ENCODE measurements at regions not wholly inside any gene's neighbourhood (a gene's known extent, or its start where the extent isn't known, plus 50 kb on each side); places are given as distances from the start of the nearest gene placed in this dataset.

DNA sequence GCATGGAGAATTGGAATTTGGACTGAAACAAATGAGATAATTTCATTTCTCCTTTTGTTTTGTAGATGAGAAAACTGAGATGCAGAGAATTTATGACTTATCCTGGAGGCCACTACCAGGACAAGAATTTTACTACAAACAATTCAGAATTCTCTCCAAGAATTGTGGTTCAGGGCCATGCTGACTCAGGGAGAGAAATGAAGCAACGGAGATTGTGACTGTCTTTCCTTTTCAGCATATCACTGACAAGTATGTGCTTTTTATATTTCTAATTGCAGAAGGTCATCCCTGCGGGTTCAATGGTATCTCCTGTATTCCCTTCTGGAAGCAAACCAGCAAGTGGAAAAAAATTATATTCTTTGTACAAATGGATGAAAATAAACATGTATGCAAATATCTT lies 170.8 kb upstream of the MITF start:
- Histone ChIP-seq H3K4me1 (no peaks in the 10 kb centered on the region), H3K9me3 (no peaks in the 10 kb centered on the region), H3K4me3 (no peak overlapping the region), H3K27me3 (no peaks in the 10 kb centered on the region), H3K36me3 (no peaks in the 10 kb centered on the region), H3K27ac (no peak overlapping the region)
- TF ChIP-seq POLR2A (IDR thresholded peaks at IDR 0.05) (no peak), POLR2AphosphoS5 (IDR thresholded peaks at IDR 0.05) (no peak)
- TF ChIP-seq, protein P1, sequence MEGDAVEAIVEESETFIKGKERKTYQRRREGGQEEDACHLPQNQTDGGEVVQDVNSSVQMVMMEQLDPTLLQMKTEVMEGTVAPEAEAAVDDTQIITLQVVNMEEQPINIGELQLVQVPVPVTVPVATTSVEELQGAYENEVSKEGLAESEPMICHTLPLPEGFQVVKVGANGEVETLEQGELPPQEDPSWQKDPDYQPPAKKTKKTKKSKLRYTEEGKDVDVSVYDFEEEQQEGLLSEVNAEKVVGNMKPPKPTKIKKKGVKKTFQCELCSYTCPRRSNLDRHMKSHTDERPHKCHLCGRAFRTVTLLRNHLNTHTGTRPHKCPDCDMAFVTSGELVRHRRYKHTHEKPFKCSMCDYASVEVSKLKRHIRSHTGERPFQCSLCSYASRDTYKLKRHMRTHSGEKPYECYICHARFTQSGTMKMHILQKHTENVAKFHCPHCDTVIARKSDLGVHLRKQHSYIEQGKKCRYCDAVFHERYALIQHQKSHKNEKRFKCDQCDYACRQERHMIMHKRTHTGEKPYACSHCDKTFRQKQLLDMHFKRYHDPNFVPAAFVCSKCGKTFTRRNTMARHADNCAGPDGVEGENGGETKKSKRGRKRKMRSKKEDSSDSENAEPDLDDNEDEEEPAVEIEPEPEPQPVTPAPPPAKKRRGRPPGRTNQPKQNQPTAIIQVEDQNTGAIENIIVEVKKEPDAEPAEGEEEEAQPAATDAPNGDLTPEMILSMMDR (IDR thresholded peaks at IDR 0.05), result no peak
- intact Hi-C loops (cut with DNase I; ENCODE audit: low total_unique reads), result no loop called here
- no peak for DNase-seq (ENCODE audit: low spot score in 2 of 2)

DNA sequence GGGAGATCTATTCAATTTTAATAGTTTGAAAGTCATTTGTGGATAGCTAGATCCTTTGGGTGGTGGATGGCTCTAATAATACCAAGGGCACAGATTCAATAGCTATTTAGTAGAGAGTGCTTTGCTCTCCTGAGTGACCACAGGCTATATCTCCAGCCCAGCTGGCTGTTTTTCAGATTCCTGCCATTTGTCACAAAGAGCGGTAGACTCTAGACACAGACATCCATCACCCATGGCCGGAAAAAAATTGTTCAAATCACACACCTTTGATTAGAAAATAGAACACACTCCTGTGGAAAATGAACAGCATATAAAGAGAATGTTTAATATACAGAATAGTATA lies 171.6 kb upstream of the MITF start:
- Histone ChIP-seq H3K4me3 (no peak overlapping the region), H3K4me1 (no peaks in the 10 kb centered on the region)
- no peak for DNase-seq (ENCODE audit: low spot score in 2 of 2)

DNA sequence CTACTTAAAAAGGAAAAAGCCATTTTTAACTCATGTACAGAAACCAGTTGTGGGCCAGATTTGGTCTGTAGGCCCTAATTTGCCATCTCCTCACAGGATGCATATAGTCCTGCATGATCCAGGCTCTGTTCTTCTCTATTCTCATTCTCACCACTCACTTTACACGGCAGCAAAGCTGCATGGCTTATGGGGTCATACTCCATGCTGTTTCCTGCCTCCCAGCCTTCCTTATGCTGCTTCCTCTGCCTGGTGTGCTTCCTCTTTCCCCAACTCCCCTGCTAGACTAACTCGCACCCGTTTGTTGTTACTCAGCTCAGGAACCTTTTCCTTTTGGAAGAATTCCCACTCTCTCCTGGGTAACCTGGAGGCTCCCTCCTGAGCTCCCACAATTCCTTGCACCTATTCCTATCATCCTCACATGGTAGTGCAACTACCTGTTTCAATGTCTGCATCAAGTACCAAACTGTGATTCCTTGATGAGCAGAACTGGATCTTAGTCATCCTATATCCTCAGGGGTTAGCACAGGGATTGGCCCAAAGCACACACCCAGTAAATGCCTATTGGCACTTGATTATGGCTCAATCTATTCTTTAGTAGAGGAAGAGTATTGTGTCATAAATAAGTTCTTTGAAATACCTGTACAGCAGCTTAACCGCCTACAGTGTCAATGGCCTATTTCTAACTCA lies 172.1 kb upstream of the MITF start:
- intact Hi-C loops (cut with DNase I; ENCODE audit: low total_unique reads), result no loop called here
- TF ChIP-seq POLR2AphosphoS5 (IDR thresholded peaks at IDR 0.05) (no peak), POLR2A (IDR thresholded peaks at IDR 0.05) (no peak)
- TF ChIP-seq, protein P1 (IDR thresholded peaks at IDR 0.05), result no peak
- H3K9me3 ChIP-seq, result no peaks in the 10 kb centered on the region
- no peaks in the 10 kb centered on the region for H3K4me1 ChIP-seq
- no peaks in the 10 kb centered on the region for H3K27me3 ChIP-seq
- DNase-seq (ENCODE audit: low spot score in 2 of 2), result no peak
- H3K27ac ChIP-seq, result no peak overlapping the region
- H3K4me3 ChIP-seq, result no peak overlapping the region
- H3K36me3 ChIP-seq, result no peaks in the 10 kb centered on the region

More for the DNA sequence above, 171.6 kb upstream of the MITF start:
- Histone ChIP-seq H3K27ac (no peak overlapping the region), H3K36me3 (no peaks in the 10 kb centered on the region), H3K9me3 (no peaks in the 10 kb centered on the region), H3K27me3 (no peaks in the 10 kb centered on the region)
- intact Hi-C loops (cut with DNase I; ENCODE audit: low total_unique reads), result no loop called here
- no peak for TF ChIP-seq POLR2A (IDR thresholded peaks at IDR 0.05)
- TF ChIP-seq POLR2AphosphoS5 (IDR thresholded peaks at IDR 0.05), result no peak
- TF ChIP-seq, protein P1 (IDR thresholded peaks at IDR 0.05), result no peak

DNA sequence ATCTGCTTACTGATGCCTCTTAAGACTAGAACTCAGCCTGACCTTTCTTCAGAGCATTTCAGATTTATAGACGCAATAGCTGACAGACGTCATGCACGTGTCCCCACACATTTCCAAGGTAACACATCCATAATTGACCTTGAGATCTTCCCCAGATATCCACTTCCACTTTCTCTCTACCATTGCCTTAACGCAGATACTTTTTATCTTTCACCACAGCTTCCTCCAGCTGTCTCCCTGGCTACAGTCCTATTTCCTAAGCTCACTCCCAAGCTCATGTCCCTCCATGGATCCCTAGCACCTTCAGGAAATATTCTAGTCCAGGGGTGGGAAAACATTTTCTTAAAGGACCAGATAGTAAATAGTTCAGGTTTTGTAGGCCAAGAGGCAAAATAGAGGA lies 173.0 kb upstream of the MITF start:
- H3K27me3 ChIP-seq, result no peaks in the 10 kb centered on the region
- no peak overlapping the region for H3K27ac ChIP-seq
- no peak for TF ChIP-seq POLR2A (IDR thresholded peaks at IDR 0.05)
- no peak for TF ChIP-seq POLR2AphosphoS5 (IDR thresholded peaks at IDR 0.05)
- TF ChIP-seq, protein P1 (IDR thresholded peaks at IDR 0.05), result no peak
- no peak for DNase-seq (ENCODE audit: low spot score in 2 of 2)
- H3K4me1 ChIP-seq, result no peaks in the 10 kb centered on the region
- H3K36me3 ChIP-seq, result no peaks in the 10 kb centered on the region
- no peaks in the 10 kb centered on the region for H3K9me3 ChIP-seq
- no peak overlapping the region for H3K4me3 ChIP-seq
- intact Hi-C loops (cut with DNase I; ENCODE audit: low total_unique reads), result no loop called here

DNA sequence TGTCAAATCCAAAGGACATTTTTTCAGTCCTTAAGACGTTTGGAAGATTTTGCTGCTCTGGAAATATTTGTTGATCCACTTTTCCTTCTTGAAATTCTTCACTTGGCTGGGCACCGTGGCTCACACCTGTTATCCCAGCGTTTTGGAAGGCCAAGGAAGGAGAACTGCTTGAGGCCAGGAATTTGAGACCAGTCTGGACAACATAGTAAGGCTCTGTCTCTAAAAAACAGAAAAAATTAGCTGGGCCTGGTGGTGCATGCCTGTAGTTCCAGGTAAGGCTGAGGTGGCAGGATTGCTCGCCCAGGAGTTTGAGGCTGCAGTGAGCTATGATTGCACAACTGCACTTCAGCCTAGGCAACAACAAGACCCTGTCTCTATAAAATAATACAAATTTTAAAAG lies 173.9 kb upstream of the MITF start:
- no peak overlapping the region for H3K4me3 ChIP-seq
- no peaks in the 10 kb centered on the region for H3K36me3 ChIP-seq
- no peaks in the 10 kb centered on the region for H3K9me3 ChIP-seq
- intact Hi-C loops (cut with DNase I; ENCODE audit: low total_unique reads), result no loop called here
- H3K4me1 ChIP-seq, result no peaks in the 10 kb centered on the region
- H3K27ac ChIP-seq, result no peak overlapping the region
- DNase-seq (ENCODE audit: low spot score in 2 of 2), result no peak
- TF ChIP-seq POLR2AphosphoS5 (IDR thresholded peaks at IDR 0.05), result no peak
- no peak for TF ChIP-seq POLR2A (IDR thresholded peaks at IDR 0.05)
- TF ChIP-seq, protein P1 (IDR thresholded peaks at IDR 0.05), result no peak
- no peaks in the 10 kb centered on the region for H3K27me3 ChIP-seq

All from breast epithelium (tissue), 4 donors.